Prostate gland (tissue), 2 donors: ENCODE measurements at regions not wholly inside any gene's neighbourhood (a gene's known extent, or its start where the extent isn't known, plus 50 kb on each side); places are given as distances from the start of the nearest gene placed in this dataset.

ENCODE experiments used
- DNase-seq: peaks from one replicate; pipeline ENCODE4 v3.0.0-alpha.2; 2019; ENCODE audit warnings: low spot score
- H3K27ac ChIP-seq, 2 donors: fragments of 200-600 bp; sonication (generic); 2 replicates each; pipeline ENCODE4 v1.5.1; 2017 to 2019
- H3K27me3 ChIP-seq: fragments of 200-600 bp; sonication (generic); replicated peaks from 2 replicates; pipeline ENCODE4 v1.5.1; 2019; ENCODE audit not compliant: insufficient read depth
- H3K36me3 ChIP-seq, 2 donors: fragments of 200-600 bp; sonication (generic); 1 replicate in 1 of 2; 2 replicates in 1 of 2; pipeline versions ENCODE4 v1.5.1 to v1.8.1; 2017 to 2019
- H3K4me1 ChIP-seq: fragments of 200-600 bp; sonication (generic); replicated peaks from 2 replicates; pipeline ENCODE4 v1.5.1; 2019
- H3K4me3 ChIP-seq, 2 donors: fragments of 200-600 bp; sonication (generic); 2 replicates each; pipeline ENCODE4 v1.5.1; 2017 to 2019
- H3K9me3 ChIP-seq: fragments of 200-600 bp; sonication (generic); 2 replicates; pipeline ENCODE4 v1.5.1; 2017
- CTCF ChIP-seq, 4 experiments: fragments of 200-600 bp in 2 of 4; fragments of 450-650 bp in 2 of 4; sonication (generic) in 2 of 4; IDR thresholded peaks; 1 replicate in 3 of 4; 2 replicates in 1 of 4; pipeline ENCODE4 v1.5.1; 2016 to 2019; ENCODE audit warnings: antibody characterized with exemption in 4 of 4, mild to moderate bottlenecking in 2 of 4, moderate library complexity in 2 of 4
- POLR2A ChIP-seq: fragments of 450-650 bp; IDR thresholded peaks from one replicate; pipeline ENCODE4 v1.6.1; 2016; ENCODE audit warnings: antibody characterized with exemption, mild to moderate bottlenecking
- POLR2AphosphoS5 ChIP-seq: sonication (generic); formaldehyde crosslinking; IDR thresholded peaks from one replicate; pipeline ENCODE4 v1.6.1; 2017; ENCODE audit warnings: antibody characterized with exemption
- WGBS: methylation state at CpG from one replicate; pipeline ENCODE4 v1.1.5; 2018; 5-methylcytosine and 5-hydroxymethylcytosine counted together
- intact Hi-C: fragments of 100-400 bp; cut with DNase I; formaldehyde crosslinking; loops from one replicate; pipeline ENCODE4 v1.14.2; 2022

DNA sequence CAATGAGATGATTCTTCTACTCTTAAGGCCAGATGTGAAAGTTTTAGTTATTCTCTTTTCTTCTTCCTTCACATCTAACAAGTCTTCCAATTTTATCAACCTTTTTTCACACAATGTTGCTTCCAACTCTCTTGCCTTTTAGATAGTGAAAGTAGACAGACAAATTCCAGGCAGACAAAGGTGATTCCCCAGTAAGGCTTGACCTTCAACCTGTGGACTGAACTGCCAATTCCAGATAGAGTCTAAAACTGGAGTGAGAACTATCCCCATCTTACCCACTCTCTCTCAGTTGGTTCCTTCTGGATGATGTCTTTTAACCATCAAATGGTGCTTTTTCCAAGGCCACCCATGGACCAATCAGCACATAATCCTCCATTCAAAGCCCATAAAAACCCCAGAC, 159.0 kb downstream of the NSUN3 start:
- DNase-seq: no peak
- no peaks in the 10 kb centered on the region for H3K9me3 ChIP-seq
- no peaks in the 10 kb centered on the region for H3K27me3 ChIP-seq
- intact Hi-C loops: no loop called here
- no peak overlapping the region for H3K27ac ChIP-seq
- no peaks in the 10 kb centered on the region for H3K4me1 ChIP-seq
- H3K36me3 ChIP-seq: no peaks in the 10 kb centered on the region
- H3K4me3 ChIP-seq: no peak overlapping the region
- TF ChIP-seq CTCF (IDR thresholded peaks at IDR 0.05) (no peak), POLR2AphosphoS5 (no peak), POLR2A (no peak)

- Histone ChIP-seq H3K4me1 (no peaks in the 10 kb centered on the region), H3K4me3 (no peak overlapping the region), H3K36me3 (no peaks in the 10 kb centered on the region), H3K9me3 (no peaks in the 10 kb centered on the region), H3K27me3 (no peaks in the 10 kb centered on the region), H3K27ac (no peak overlapping the region)
- no peak for DNase-seq
- WGBS: 14% methylated on average over 5 of the region's 5 CpGs
- intact Hi-C loops: no loop called here
- TF ChIP-seq POLR2AphosphoS5 (no peak), POLR2A (no peak), CTCF (IDR thresholded peaks at IDR 0.05) (no peak)
These were observed 162.4 kb downstream of the NSUN3 start for GRCh38 chr3:94225148-94225865.

GRCh38 chr3:94226078-94226477, 163.2 kb downstream of the NSUN3 start:
- no peaks in the 10 kb centered on the region for H3K36me3 ChIP-seq
- H3K9me3 ChIP-seq: no peaks in the 10 kb centered on the region
- WGBS: 40% methylated on average over 4 of the region's 4 CpGs
- H3K27me3 ChIP-seq: no peaks in the 10 kb centered on the region
- no peak overlapping the region for H3K27ac ChIP-seq
- TF ChIP-seq POLR2AphosphoS5: no peak
- no peak for TF ChIP-seq POLR2A
- TF ChIP-seq CTCF (IDR thresholded peaks at IDR 0.05): no peak
- H3K4me3 ChIP-seq: no peak overlapping the region
- no peak for DNase-seq
- H3K4me1 ChIP-seq: no peaks in the 10 kb centered on the region
- intact Hi-C loops: no loop called here

GRCh38 chr3:94232921-94233320, 170.1 kb downstream of the NSUN3 start:
- Histone ChIP-seq H3K36me3 (no peaks in the 10 kb centered on the region), H3K4me1 (no peaks in the 10 kb centered on the region), H3K27ac (no peak overlapping the region), H3K4me3 (no peak overlapping the region), H3K9me3 (no peaks in the 10 kb centered on the region), H3K27me3 (no peaks in the 10 kb centered on the region)
- intact Hi-C loops: no loop called here
- DNase-seq: no peak
- 86% methylated on average over 3 of the region's 3 CpGs for WGBS
- TF ChIP-seq POLR2A: no peak
- no peak for TF ChIP-seq POLR2AphosphoS5
- no peak for TF ChIP-seq CTCF (IDR thresholded peaks at IDR 0.05)

DNA sequence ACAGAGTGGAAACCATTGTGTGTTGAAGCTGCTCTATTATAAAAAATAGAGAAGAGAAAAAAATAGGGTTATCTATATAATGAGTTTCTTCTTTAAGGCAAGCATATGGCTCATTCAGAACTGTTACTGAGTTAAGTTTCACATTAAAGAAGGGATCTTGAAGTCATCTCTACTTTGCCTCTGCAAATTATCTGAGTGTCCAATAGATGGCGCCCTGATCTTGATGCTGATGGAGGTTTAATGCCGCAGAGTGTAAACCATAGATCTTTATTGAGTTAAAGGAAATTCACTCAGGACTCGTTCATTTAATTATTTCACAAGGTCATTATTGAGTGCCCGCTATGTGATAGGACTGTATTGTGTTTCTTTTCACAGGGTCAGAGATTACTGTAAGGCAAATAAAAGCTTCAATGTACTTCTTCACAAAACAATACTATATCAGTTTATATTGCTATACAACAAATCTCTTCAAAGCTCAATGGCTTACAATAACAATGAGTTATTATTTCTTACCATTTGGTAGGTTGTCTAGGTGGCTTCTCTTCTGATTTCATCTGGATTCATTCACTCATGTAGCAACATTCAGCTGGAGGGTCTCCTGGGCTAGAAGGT, 171.4 kb downstream of the NSUN3 start:
- no peaks in the 10 kb centered on the region for H3K9me3 ChIP-seq
- H3K36me3 ChIP-seq: no peaks in the 10 kb centered on the region
- DNase-seq: peak; percentile 20
- peak in 3 of 4 experiments; percentile 30 to 48 (median 39) for TF ChIP-seq CTCF (IDR thresholded peaks at IDR 0.05)
- TF ChIP-seq POLR2AphosphoS5: no peak
- intact Hi-C loops: no loop called here
- H3K27ac ChIP-seq: no peak overlapping the region
- H3K4me1 ChIP-seq: no peaks in the 10 kb centered on the region
- H3K27me3 ChIP-seq: no peaks in the 10 kb centered on the region
- WGBS: 12% methylated on average over 4 of the region's 4 CpGs
- no peak overlapping the region for H3K4me3 ChIP-seq
